ENCODE measurements at regions not wholly inside any gene's neighbourhood (a gene's known extent, or its start where the extent isn't known, plus 50 kb on each side); places are given as distances from the start of the nearest gene placed in this dataset.

DNA sequence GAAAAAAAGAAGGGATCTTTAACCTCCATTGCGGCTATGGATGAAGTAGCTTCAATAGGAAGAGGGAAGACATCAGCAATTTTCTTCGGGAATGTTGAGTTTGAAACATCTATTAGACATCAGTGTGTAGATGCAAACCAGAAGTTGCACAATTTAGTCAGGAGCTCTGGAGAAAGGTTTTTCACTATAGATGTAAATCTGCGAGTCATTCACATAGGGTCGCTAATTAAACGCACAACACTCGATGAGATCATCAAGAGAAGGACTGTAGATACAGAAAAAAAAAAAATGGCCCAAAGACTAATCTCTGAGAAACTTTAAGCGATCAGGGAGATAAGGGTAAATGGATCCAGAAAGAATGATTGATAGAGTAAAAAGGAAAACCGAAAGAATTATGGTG lies 61.7 kb upstream of the TES start:
- TF ChIP-seq, protein P1, sequence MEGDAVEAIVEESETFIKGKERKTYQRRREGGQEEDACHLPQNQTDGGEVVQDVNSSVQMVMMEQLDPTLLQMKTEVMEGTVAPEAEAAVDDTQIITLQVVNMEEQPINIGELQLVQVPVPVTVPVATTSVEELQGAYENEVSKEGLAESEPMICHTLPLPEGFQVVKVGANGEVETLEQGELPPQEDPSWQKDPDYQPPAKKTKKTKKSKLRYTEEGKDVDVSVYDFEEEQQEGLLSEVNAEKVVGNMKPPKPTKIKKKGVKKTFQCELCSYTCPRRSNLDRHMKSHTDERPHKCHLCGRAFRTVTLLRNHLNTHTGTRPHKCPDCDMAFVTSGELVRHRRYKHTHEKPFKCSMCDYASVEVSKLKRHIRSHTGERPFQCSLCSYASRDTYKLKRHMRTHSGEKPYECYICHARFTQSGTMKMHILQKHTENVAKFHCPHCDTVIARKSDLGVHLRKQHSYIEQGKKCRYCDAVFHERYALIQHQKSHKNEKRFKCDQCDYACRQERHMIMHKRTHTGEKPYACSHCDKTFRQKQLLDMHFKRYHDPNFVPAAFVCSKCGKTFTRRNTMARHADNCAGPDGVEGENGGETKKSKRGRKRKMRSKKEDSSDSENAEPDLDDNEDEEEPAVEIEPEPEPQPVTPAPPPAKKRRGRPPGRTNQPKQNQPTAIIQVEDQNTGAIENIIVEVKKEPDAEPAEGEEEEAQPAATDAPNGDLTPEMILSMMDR (IDR thresholded peaks at IDR 0.05; ENCODE audit: control extremely low read depth, extremely low read depth, low read depth, missing control alignments) = no peak
- ChIA-PET POLR2A (no interaction called here), CTCF (interaction anchor here (1.5 to 2.1 kb wide), 2 partner anchors 10 to 32 kb away, joined by 3 to 5 read pairs; no protein-coding TSS in a partner anchor)
- no peak for DNase-seq (ENCODE audit: extremely low spot score)

- CTCF ChIA-PET = interaction anchor here (1.5 kb wide), 1 partner anchor 86 kb away, joined by 3 read pairs; no protein-coding TSS in a partner anchor
- POLR2A ChIA-PET = no interaction called here
- TF ChIP-seq, protein P1 (IDR thresholded peaks at IDR 0.05; ENCODE audit: control extremely low read depth, extremely low read depth, low read depth, missing control alignments) = no peak
- DNase-seq (ENCODE audit: extremely low spot score) = peak; percentile 23
Observed at GRCh38 chr7:116150588-116150987, 59.8 kb upstream of the TES start.

- ChIA-PET CTCF (interaction anchor here (0.6 to 5.6 kb wide), 11 partner anchors 12 to 439 kb away, joined by 3 to 16 read pairs (median 3); no protein-coding TSS in a partner anchor), POLR2A (no interaction called here)
- TF ChIP-seq, protein P1 (IDR thresholded peaks at IDR 0.05; ENCODE audit: control extremely low read depth, extremely low read depth, low read depth, missing control alignments) = no peak
- no peak for DNase-seq (ENCODE audit: extremely low spot score)
Observed at GRCh38 chr7:116152276-116152675, 58.1 kb upstream of the TES start.

- DNase-seq (ENCODE audit: extremely low spot score) = no peak
- CTCF ChIA-PET = interaction anchor here (0.9 to 5.6 kb wide), 10 partner anchors 10 to 439 kb away, joined by 3 to 16 read pairs (median 3); no protein-coding TSS in a partner anchor
- POLR2A ChIA-PET = no interaction called here
- TF ChIP-seq, protein P1 (IDR thresholded peaks at IDR 0.05; ENCODE audit: control extremely low read depth, extremely low read depth, low read depth, missing control alignments) = no peak
Observed at GRCh38 chr7:116153050-116153449, 57.3 kb upstream of the TES start.

GRCh38 chr7:116159711-116160110 lies 50.6 kb upstream of the TES start:
- TF ChIP-seq, protein P1 (IDR thresholded peaks at IDR 0.05; ENCODE audit: control extremely low read depth, extremely low read depth, low read depth, missing control alignments) = no peak
- DNase-seq (ENCODE audit: extremely low spot score) = no peak
- CTCF ChIA-PET = interaction anchor here (0.8 to 3.9 kb wide), 9 partner anchors 9 to 77 kb away, joined by 3 to 20 read pairs (median 4); partner anchors contain the start of gene TES
- POLR2A ChIA-PET = no interaction called here

All from GM10248 (cell line).